Peyer's patch (tissue), 4 donors: ENCODE measurements at regions not wholly inside any gene's neighbourhood (a gene's known extent, or its start where the extent isn't known, plus 50 kb on each side); places are given as distances from the start of the nearest gene placed in this dataset.

Source experiments
- POLR2A ChIP-seq, 2 donors: fragments of 450-650 bp; IDR thresholded peaks; one replicate each; pipeline ENCODE4 v1.5.1; 2017; ENCODE audit warnings: antibody characterized with exemption in 2 of 2, mild to moderate bottlenecking in 2 of 2, moderate library complexity in 2 of 2
- TF ChIP-seq, protein P1 (sequence below), 6 experiments: fragments of 450-650 bp in 4 of 6; fragments of 200-600 bp in 2 of 6; sonication (generic) in 1 of 6; IDR thresholded peaks; one replicate each; pipeline ENCODE4 v1.5.1; 2017 to 2019; ENCODE audit warnings: antibody characterized with exemption in 6 of 6, mild to moderate bottlenecking in 3 of 6, moderate library complexity in 1 of 6

DNA sequence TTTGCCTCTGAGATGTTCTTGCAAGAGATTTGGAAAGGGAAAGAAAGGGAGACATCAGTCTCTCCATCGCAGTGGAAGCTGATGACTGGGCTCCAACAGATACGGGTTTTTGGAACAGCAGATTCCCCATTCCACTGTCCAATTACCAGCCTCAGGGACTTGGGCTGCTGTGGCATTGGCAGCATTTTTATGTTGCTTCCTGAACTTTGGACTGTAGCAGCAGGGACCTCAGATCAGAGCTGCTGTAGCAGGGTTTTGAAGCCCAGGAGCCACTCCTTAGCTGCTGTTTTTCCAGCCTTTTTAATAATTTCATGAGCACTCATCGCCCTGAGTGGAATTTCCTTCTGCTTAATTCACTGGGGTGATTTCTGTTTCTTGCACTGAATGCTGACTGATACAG lies 135.7 kb upstream of the SLCO3A1 start:
- TF ChIP-seq POLR2A (IDR thresholded peaks at IDR 0.05): no peak
- TF ChIP-seq, protein P1, sequence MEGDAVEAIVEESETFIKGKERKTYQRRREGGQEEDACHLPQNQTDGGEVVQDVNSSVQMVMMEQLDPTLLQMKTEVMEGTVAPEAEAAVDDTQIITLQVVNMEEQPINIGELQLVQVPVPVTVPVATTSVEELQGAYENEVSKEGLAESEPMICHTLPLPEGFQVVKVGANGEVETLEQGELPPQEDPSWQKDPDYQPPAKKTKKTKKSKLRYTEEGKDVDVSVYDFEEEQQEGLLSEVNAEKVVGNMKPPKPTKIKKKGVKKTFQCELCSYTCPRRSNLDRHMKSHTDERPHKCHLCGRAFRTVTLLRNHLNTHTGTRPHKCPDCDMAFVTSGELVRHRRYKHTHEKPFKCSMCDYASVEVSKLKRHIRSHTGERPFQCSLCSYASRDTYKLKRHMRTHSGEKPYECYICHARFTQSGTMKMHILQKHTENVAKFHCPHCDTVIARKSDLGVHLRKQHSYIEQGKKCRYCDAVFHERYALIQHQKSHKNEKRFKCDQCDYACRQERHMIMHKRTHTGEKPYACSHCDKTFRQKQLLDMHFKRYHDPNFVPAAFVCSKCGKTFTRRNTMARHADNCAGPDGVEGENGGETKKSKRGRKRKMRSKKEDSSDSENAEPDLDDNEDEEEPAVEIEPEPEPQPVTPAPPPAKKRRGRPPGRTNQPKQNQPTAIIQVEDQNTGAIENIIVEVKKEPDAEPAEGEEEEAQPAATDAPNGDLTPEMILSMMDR (IDR thresholded peaks at IDR 0.05): no peak
